LHCN-M2 (cell line): ENCODE measurements at regions not wholly inside any gene's neighbourhood (a gene's known extent, or its start where the extent isn't known, plus 50 kb on each side); places are given as distances from the start of the nearest gene placed in this dataset.
"Not testable (repeated sequence)": the region's sequence is repeated elsewhere in the genome, so short reads cannot be mapped to it uniquely, and the experiment has no call there.

Experiments
- DNase-seq: peaks from one replicate; pipeline ENCODE4 v3.0.0-alpha.2; 2012; ENCODE audit warnings: low read depth

DNA sequence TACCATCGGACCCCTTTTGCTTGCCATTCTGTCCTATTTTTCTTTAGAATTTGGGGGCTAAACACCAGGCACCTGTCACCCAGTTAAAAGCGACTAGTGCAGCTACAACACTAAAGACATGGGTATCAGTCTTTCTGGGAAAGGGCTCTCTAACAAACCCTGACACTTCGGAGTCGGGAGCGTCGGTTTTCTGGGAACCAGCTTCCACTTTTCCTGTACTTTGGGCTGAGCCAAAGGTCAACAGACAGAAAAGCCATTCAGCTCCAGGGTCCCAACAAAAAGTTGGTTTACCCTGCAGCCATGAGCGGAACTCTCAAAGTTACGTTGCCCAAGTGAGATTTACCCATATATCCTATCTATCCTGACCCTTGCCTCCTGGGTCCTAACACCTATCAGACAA, 337.0 kb upstream of the SLITRK5 start:
- no peak for DNase-seq

DNA sequence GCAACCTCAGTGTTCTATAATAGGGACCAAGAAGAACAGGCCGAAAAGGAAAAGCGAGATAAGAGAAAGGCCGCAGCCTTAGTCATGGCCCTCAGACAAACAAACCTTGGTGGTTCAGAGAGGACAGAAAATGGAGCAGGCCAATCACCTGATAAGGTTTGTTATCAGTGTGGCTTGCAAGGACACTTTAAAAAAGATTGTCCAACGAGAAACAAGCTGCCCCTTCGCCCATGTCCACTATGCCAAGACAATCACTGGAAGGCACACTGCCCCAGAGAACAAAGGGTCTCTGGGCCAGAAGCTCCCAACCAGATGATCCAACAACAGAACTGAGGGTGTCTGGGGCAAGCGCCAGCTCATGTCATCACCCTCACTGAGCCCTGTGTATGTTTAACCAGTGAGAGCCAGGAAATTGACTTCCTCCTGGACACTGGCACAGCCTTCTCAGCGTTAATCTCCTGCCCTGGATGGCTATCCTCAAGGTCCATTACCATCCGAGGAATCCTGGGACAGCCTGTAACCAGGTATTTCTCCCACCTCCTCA, 334.8 kb upstream of the SLITRK5 start:
- DNase-seq, result not testable (repeated sequence)

DNA sequence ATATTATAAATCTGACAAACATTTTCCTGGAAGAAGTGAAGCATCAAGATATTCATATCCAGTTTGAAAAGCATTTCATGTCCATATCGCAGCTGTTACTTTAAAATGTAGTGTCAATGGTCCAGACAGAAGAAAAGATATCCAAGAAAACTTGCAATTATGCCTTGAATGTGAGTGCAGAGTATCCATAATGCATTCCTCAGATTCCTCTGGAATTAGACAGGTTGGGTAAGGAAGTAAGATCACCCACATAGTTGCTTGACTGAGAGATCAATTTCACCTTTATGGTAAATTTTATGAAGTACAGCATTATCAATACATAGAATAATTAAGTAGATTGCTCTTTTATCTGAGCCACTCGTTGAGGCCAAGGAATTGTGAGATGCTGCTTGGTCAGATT, 327.0 kb upstream of the SLITRK5 start:
- DNase-seq, result peak; percentile 30

DNA sequence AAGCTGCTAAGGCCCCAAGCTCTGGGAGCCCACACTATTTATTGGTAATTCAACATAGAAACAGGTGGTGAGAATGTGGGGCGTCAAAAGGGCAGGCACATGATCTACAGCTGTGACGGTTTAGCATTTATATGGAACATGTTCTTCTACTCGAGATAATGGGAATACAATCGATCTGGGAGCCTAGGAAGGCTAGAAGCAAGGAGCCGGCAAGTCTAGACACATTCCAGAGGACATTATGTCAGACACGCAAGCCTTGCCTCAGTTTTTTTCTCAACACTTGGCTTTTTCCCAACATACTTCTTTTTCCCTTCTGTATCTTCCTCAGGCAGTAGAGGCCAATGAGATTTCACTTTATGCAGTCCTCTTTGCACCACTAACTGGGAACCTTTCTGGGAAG, 315.7 kb upstream of the SLITRK5 start:
- peak; percentile 7 for DNase-seq

DNA sequence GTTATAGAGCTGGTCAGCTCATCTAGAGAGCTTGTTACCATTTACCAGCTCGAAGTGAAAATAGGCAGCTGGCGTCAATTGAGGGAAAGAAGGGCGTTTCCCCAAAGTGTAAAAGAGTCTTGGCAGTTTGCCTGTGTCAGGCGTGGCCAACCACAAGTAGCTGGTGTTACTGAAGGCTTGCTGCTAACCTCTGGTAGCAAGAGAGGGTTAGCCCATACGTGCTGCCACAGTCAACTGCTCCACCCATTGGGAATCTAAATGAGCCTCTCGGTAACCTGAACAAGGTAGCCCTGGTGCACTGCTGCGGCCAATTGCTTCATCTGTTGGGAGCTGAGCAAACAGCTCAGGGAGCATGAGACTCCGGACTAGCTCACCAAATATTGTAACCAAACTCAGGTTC, 314.9 kb upstream of the SLITRK5 start:
- peak; percentile 32 for DNase-seq

DNA sequence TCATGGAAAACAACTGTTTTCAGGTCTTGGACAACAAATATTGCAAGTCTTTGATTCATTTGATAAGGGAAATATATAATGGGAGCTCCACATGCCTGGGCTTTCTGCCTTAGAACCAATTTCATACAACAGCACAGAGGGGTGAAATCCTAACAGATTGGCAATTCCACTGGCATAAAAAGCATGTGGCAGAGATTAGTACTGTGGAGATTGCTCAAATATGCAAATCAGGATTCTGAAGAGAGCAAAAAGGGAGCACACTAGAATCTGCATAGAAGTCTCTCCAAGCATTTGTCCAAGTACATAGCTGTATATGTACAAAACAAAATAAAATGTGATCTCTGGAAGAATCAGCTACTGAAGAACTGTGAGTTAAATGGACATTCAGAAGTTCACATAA, 312.9 kb upstream of the SLITRK5 start:
- no peak for DNase-seq

DNA sequence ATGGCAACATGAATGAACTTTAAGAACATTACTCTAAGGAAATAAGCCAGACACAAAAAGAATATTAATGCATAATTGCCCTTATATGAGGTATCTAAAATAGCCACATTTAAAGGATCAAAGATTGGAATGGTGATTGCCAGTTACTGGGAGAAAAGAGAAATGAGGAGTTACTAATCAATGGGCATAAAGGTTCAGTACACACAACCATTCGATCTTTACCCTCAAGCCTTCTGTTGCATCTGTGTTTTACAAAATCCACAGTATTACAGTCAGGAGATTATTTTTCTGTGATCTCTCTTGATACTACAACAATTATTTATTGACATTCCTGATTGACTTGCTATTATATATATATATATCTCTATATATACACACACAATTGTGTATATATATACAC, 310.0 kb upstream of the SLITRK5 start:
- DNase-seq, result no peak

DNA sequence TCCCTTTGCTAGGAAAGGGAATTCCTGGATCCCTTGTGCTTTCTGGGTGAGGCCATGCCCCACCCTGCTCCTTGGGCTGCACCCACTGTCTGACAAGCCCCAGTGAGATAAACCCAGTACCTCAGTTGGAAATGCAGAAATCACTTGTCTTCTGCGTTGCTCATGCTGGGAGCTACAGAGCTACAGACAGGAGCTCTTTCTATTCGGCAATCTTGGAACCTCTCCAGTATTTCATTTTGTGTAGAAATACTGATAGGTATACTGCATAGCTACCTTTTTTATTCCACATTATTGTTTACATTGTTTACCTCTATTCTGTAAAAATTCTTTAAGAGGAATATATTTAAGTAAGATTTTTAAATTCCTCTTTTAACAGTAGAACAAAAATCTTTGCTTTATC, 302.5 kb upstream of the SLITRK5 start:
- no peak for DNase-seq

DNA sequence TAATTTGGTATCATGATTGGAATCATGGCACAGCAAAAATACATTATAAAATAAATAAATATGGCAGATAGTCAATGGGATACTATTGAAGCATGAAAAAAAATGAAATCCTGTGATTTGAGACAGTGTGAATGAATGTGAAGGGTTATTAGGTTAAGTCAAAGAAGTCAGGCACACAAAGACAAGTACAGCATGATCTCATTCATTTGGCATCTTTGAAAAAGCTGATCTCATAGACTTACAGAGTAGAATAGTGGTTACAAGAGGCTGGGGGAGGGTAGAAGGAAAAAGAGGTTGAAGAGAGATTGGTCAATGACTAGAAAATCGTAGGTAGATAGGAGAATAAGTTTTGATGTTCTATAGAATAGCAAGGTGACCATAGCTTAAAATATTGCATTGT, 295.1 kb upstream of the SLITRK5 start:
- DNase-seq, result peak; percentile 17

DNA sequence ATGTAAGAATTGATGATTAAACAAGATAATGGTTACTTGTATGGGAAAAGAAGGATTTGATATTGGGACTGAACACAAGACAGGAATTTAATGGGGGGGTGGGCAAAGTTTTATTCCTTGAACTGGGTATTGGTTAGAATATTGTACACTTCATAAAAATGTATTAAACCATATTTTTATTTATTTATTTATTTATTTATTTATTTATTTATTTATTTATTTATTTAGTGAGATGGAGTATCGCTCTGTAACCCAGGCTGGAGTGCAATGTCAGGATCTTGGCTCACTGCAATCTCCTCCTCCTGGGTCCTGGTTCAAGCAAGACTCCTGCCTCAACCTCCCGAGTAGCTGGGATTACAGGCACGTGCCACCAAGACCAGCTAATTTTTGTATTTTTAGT, 287.1 kb upstream of the SLITRK5 start:
- DNase-seq, result no peak

DNA sequence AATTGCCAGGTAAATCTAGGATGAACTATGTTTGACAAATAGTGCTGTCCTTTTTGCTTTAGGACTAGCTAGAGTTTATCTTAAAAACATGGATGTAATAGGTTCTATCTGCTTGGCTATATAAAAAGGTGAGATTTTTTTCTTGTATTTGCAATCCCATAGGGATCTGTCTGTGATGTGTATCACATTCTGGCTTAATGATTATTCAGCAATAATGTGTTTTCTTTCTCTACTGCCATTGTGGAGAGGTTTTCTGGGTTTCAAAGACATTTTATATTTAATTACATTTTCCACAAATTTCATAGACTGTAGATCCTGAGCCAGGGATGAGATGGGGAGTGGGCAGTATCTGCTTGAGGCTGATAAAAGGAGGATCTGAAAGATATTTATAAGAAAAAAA, 277.8 kb upstream of the SLITRK5 start:
- no peak for DNase-seq

DNA sequence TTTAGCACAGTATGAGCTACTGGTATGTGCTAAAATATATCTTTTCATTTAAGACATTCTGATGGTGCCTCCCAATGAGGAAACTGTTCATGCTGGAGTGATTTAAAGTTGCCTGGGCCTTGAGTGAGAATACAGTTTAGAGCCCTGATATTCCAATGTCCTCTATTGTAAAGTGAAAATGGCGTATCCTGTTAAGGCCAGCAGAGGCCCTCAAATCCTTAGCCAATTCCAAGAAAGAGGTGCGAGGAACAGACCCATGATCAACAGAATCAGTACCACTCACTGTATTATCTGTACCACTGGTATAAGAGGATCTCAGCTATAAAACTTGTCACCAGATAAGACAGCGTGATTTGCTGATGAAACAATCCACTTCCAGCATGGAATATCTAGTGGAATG, 273.1 kb upstream of the SLITRK5 start:
- no peak for DNase-seq

DNA sequence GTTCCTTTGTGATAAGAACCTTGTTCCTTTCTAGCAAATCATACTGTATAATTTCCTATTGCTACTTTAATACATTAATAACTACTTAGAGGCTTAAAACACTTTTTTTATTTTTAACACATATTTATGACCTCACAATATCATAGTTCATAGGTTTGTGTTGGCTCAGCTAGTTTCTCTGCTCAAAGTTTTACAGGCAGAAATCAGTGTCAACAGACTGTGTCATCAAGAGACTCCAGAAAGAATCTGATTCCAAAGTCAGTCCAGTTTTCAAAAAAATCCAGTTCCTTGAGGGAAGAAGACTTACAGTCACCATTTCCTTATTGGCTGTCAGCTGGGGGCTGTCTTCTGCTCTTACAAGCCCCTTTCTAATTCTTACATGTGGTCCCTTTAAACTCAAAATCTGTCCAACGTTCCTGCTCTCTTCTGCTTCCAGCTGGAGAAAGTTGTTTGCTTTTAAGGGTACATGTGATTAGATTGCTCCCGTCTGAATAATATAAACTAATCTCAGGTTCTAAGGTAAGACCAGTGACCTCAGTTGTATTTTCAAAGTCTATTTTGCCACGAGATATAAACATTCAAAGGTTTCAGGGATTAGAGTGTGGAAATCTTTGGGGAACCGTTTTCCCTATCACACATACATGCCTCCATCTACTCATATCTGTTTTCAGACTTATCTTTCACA, 267.3 kb upstream of the SLITRK5 start:
- no peak for DNase-seq

DNA sequence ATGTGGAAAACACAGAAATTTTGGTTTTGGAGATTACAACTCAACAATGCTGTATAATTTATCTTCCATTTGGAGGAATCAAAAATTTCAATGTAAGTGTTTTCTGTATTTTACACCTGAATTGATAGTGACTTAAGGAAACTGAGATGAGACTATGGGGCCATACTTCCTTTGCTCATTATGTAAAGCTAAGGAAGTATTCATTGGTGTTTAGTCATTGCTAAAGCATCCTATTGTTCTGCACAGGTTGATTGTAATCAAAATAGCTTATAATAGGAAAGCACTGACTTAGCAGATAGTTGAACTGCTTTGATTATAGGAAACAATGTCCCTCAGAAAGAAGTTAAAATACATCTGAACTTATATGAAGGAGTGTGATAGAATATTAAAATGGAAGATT, 244.4 kb upstream of the SLITRK5 start:
- DNase-seq, result no peak

DNA sequence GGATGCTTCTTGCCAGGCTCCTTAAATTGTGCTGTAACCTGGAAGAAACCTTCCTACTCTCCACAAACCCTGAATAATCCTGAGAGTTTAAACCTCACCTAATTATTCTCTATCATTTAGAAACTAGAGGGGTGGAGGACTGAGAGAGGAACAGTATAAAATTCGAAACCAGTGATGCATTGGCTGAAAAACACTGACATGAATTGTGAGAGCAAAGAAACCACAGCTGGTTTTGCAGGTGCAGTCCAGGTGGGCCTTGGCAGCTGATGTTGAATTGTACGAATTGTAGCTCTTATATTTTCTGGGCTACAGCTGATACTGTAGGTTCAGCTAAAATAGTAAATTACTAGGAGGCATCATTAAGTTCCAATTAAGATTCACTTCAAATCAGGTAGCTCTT, 227.0 kb upstream of the SLITRK5 start:
- DNase-seq, result no peak

DNA sequence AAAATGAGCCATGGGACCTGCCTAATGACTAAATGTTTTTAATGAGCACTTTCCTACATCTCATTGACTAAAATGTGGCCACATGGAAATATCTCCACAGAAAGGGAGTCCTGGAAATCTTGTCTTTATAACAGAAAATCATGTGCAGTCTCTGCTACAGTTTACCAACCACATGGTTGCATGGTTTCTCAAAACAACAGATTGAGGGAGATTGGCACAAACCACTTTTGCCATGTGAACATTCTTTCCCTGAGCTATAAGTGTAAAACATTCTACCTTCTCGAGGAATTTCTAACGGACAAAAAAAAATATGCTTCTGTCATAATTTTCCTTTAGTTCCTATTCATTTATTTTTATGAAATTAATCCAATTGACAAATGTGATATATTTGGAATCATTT, 218.9 kb upstream of the SLITRK5 start:
- DNase-seq, result no peak

DNA sequence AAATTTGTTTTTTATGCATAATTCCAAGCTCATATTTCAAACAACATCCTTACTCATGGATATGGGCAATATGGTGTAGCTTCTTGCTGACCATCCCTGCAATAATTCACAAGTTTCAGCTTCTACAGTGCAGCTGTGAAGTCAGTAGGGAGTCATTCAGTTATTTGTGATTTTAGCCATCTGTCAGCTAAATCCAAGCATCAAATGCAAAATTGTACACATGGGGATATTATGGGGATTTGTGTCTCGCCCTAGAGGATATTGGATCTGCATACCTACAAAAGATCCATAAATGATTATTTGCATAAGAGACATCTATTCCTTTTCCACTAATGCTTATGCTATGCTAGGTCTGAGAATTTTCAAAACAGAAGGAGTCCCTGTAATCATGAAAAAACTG, 217.9 kb upstream of the SLITRK5 start:
- DNase-seq, result no peak

DNA sequence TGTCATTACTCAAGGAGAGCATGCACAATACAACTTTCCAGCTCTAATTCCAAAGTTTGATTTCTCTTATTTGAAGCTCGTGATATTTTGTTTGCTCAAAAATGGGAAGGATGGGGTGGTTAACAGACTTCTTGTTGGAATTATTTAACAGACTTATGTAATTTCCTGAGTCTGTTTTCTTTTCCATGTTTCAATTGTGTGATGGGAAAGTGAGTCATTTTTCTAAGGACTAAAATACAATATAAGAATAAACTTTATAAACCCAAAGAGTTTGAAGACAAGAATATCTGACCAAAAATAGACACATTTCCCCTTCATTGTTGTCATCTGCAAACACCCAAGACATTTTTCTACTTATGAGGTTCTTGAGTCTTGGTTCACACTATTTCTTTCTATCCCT, 211.8 kb upstream of the SLITRK5 start:
- DNase-seq, result no peak

DNA sequence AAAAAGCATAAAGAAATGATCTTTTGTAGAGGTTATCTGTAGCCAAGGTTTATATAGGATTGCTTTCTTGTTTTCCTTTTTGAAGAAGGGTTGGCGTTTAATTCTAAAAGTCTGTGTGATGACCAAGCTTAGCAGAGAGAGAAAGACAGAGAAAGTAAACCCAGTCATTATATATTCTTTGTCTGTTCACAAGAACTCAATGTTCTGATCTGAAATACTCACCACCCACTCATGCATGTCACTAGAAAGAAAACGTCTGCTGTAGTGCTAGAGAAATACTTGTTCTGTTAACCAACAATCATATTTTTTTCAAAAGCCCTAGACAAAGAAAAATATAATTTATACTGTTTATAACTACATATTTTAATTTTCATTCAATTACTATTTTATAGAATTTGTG, 173.7 kb upstream of the SLITRK5 start:
- DNase-seq, result no peak

DNA sequence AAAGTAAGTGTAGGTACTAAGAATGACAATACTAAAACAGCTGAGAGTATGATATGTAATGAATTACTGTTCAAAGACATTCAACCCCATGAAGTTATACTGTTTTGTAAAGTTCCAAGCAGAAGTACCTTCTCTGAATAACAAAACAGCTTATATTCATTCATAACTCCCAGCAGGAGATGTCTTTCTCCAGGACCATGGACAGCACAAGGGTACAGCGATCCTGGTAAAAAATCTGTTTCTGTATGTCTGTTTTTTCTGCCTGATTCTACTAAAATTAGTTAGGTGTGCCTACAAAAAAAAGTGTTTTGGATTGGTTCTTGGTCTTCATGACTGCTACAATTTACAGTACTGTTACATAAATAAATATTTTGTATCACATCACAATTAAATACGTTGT, 172.5 kb upstream of the SLITRK5 start:
- no peak for DNase-seq

DNA sequence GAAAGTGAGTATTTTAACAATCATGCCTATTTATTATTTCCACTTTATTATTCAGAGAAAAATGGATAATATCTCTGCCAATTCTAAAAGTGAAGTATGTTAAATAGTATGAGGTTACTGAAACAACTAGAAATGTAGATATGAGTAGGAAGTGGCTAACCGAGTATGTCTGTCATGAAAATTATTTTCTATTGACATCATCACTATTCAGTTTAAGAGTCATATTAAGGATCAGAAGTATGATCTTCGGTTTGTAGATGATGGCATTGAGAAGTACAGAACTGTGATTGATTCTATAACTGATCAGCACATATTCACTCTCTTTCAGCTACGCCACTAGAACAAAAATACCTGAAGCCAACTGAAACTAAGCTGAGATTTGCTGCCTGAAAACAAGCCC, 146.4 kb upstream of the SLITRK5 start:
- DNase-seq, result no peak

DNA sequence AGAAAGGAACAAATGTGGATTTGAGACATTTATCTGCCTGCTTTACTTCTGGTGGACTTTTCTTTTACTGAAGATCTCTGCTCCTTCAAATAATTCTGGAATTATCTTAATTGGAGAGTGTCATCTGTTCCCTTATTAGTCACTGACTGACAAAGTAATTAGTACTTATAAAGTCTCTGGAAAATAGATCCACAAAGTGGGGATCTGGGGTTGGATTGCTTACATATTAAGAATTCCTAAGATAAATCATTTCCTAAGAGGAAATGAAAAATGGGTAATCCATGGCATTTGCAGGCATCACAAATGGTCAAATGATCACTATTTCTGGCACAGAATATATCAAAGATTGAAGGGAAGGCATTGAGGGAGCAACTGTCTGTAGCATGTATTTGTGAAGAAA, 137.4 kb upstream of the SLITRK5 start:
- DNase-seq, result no peak

DNA sequence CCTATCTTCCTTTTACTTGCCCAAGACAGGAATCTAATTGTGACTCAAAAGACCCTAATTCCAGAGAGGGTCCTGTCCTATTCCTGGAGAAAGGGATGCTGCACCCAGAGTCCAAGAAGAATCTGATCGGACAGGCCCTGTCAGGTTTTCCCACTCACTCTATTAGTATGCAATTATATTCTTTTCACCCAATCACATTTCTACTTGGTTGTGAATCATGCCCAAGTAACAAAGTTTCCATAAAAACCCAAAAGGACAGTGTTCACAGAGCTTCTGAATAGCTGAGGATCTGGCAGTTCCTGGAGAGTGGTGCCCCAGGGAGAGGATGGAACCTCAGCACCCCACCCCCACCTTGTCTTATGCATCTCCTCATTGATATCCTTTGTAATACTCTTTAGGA, 135.3 kb upstream of the SLITRK5 start:
- no peak for DNase-seq

DNA sequence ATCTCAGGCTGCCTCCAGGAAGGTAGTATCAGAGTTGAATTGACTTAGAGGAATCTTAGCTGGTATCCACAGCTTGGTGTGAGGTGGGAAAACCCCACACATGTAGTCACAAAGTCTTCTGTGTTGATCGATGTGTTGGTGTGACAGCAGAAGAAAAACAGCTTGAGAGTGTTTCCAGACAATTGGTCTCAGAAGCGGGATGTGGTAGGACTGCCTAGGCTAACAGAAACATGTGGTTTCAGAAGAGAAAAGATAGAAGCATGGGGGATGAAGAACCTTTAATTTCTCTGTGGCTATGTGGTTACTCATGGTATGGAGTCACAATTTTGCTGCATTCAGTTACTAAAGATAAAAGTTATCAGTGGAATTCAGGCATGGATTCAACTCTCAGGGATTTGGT, 134.7 kb upstream of the SLITRK5 start:
- no peak for DNase-seq
